ENCODE measurements at regions not wholly inside any gene's neighbourhood (a gene's known extent, or its start where the extent isn't known, plus 50 kb on each side); places are given as distances from the start of the nearest gene placed in this dataset.

- TF ChIP-seq, protein P1, sequence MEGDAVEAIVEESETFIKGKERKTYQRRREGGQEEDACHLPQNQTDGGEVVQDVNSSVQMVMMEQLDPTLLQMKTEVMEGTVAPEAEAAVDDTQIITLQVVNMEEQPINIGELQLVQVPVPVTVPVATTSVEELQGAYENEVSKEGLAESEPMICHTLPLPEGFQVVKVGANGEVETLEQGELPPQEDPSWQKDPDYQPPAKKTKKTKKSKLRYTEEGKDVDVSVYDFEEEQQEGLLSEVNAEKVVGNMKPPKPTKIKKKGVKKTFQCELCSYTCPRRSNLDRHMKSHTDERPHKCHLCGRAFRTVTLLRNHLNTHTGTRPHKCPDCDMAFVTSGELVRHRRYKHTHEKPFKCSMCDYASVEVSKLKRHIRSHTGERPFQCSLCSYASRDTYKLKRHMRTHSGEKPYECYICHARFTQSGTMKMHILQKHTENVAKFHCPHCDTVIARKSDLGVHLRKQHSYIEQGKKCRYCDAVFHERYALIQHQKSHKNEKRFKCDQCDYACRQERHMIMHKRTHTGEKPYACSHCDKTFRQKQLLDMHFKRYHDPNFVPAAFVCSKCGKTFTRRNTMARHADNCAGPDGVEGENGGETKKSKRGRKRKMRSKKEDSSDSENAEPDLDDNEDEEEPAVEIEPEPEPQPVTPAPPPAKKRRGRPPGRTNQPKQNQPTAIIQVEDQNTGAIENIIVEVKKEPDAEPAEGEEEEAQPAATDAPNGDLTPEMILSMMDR (IDR thresholded peaks at IDR 0.05; ENCODE audit: poor library complexity) = no peak
- TF ChIP-seq EZH2 (IDR thresholded peaks at IDR 0.05; ENCODE audit: borderline replicate concordance) = no peak
- no peak for TF ChIP-seq EZH2phosphoT487 (IDR thresholded peaks at IDR 0.05; ENCODE audit: low read depth, severe bottlenecking, unreplicated experiment)
Observed at GRCh38 chr6:1025821-1026220, 286.1 kb upstream of the FOXQ1 start.

Measured in hepatocyte (in vitro differentiated cells).